Spleen (tissue), 11 donors: ENCODE measurements at regions not wholly inside any gene's neighbourhood (a gene's known extent, or its start where the extent isn't known, plus 50 kb on each side); places are given as distances from the start of the nearest gene placed in this dataset.
"Not testable (repeated sequence)": the region's sequence is repeated elsewhere in the genome, so short reads cannot be mapped to it uniquely, and the experiment has no call there.

Experiments used
- DNase-seq: peaks from one replicate; pipeline ENCODE4 v3.0.0-alpha.2; 2020
- H3K27ac ChIP-seq, 8 donors: fragments of 200-600 bp; sonication (generic) in 7 of 8; 1 replicate in 4 of 8; 2 replicates in 4 of 8; pipeline versions ENCODE4 v1.5.0 to v1.8.0; 2016 to 2021; ENCODE audit warnings: inconsistent platforms in 4 of 8, mild to moderate bottlenecking in 4 of 8, moderate library complexity in 1 of 8
- H3K27me3 ChIP-seq, 7 donors: fragments of 200-600 bp; sonication (generic) in 6 of 7; replicated peaks in 1 of 7; 1 replicate in 4 of 7; 2 replicates in 3 of 7; pipeline versions ENCODE4 v1.5.0 to v1.8.0; 2016 to 2021; ENCODE audit warnings: inconsistent platforms in 3 of 7, mild to moderate bottlenecking in 1 of 7
- H3K36me3 ChIP-seq, 6 donors: fragments of 200-600 bp; sonication (generic) in 5 of 6; 1 replicate in 4 of 6; 2 replicates in 2 of 6; pipeline versions ENCODE4 v1.5.0 to v1.8.0; 2016 to 2021; ENCODE audit warnings: inconsistent platforms in 2 of 6
- H3K4me1 ChIP-seq, 6 donors: fragments of 200-600 bp; sonication (generic) in 5 of 6; 1 replicate in 3 of 6; 2 replicates in 3 of 6; pipeline versions ENCODE4 v1.5.0 to v1.8.0; 2016 to 2021; ENCODE audit warnings: inconsistent platforms in 3 of 6
- H3K4me3 ChIP-seq, 8 donors: fragments of 200-600 bp; sonication (generic) in 7 of 8; 1 replicate in 4 of 8; 2 replicates in 4 of 8; pipeline versions ENCODE4 v1.5.0 to v1.8.0; 2016 to 2021; ENCODE audit warnings: inconsistent platforms in 4 of 8, mild to moderate bottlenecking in 4 of 8, moderate library complexity in 2 of 8
- H3K9me3 ChIP-seq, 8 donors: fragments of 200-600 bp; sonication (generic) in 7 of 8; 1 replicate in 4 of 8; 2 replicates in 4 of 8; pipeline versions ENCODE4 v1.5.0 to v1.8.0; 2016 to 2021; ENCODE audit warnings: inconsistent platforms in 4 of 8
- POLR2AphosphoS5 ChIP-seq, 3 donors: sonication (generic); formaldehyde crosslinking; IDR thresholded peaks; one replicate each; pipeline ENCODE4 v1.5.1; 2017; ENCODE audit warnings: antibody characterized with exemption in 3 of 3
- WGBS, 5 donors: extraction: QIAGEN DNeasy Blood & Tissue Kit in 3 of 5; methylation state at CpG; one replicate each; pipeline versions ENCODE4 v1.1.5 to v1.1.7; 2013 to 2018; 5-methylcytosine and 5-hydroxymethylcytosine counted together
- intact Hi-C: fragments of 100-400 bp; cut with DNase I; formaldehyde crosslinking; loops from one replicate; pipeline ENCODE4 v1.15.0; 2023; ENCODE audit warnings: low total_unique reads
- donor health status: healthy with polysubstance abuse.
- donor health status: DM: no; HTN: no; CAD: no; lungs with moderate emphysema.
- donor health status: DM: no; HTN: no; CAD: no.
- donor health status: Bipolar disorder and iron deficiency.
- donor health status: healthy.
- donor health status: DM: no; HTN: no; CAD: no.
- donor health status: DM: yes; HTN: yes; CAD: no.

DNA sequence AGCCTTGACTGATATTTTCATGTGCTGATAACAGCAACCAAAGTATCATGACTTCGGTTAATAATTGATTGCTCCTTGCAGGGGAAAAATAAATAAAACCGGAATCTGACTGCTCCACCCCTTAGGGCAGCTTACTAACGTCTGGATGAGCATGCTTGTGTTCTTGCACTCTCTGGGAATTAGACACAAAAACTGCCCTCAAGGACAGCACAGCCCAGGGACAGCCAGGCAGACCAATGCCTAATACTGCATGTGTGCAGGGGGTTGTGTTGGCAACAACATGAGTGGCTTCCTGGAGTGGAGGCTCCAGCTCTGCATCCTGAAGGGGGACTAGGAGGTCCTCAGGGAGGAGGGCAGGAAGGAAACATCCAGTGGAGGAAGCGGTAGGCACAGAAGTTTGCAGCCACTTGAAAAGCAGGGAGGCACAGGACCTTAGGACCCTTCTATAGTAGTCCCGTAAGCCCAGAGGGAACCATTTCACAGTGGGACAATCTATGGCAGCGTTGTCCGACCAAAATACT lies 205.4 kb upstream of the IRF2BP2 start:
- DNase-seq, intact Hi-C loops: not testable (repeated sequence)

GRCh38 chr1:234814235-234814634 lies 204.3 kb upstream of the IRF2BP2 start:
- H3K4me3 ChIP-seq, H3K4me1 ChIP-seq, H3K9me3 ChIP-seq, DNase-seq, H3K27ac ChIP-seq, H3K36me3 ChIP-seq, intact Hi-C loops, H3K27me3 ChIP-seq: not testable (repeated sequence)
- 94 to 100% (median 98%) methylated on average over 2 to 3 of the region's 7 CpGs for WGBS, 5 donors

More for the DNA sequence above, 205.4 kb upstream of the IRF2BP2 start:
- peak in 1 of 3 donors; percentile 37 for TF ChIP-seq POLR2AphosphoS5 (IDR thresholded peaks at IDR 0.05)
- H3K9me3 ChIP-seq, H3K36me3 ChIP-seq, H3K4me1 ChIP-seq, H3K27me3 ChIP-seq, H3K4me3 ChIP-seq: not testable (repeated sequence)
- 60 to 75% (median 67%) methylated on average over 6 of the region's 7 CpGs for WGBS, 5 donors
- peak overlapping the region in 1 of 8 donors; percentile 30 for H3K27ac ChIP-seq

DNA sequence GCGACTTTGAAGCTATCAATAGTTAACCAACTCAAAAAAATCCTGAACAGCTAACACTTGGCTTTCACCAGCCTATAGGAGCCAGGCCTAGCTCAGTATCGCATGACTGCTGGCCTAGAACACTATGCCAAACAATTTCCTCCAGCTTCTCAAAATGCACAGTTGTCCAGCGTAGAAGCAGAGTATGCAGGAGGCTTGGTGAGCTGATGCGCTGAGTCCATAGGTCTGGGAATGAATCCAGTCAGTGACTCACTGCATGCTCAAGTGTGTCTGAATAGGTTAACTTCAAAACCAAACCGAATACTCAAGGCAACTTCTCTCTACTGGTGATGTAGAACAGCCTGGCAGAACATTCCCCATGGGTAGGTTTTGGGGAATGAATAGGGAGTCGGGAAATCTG lies 201.8 kb upstream of the IRF2BP2 start:
- H3K9me3 ChIP-seq, intact Hi-C loops, H3K27me3 ChIP-seq, H3K4me1 ChIP-seq, H3K4me3 ChIP-seq, DNase-seq, H3K36me3 ChIP-seq, H3K27ac ChIP-seq: not testable (repeated sequence)
- WGBS, 5 donors, result 81 to 96% (median 94%) methylated on average over 5 to 6 of the region's 6 CpGs

- H3K4me1 ChIP-seq, DNase-seq, H3K27me3 ChIP-seq, H3K9me3 ChIP-seq, H3K4me3 ChIP-seq, intact Hi-C loops, H3K27ac ChIP-seq, H3K36me3 ChIP-seq: not testable (repeated sequence)
- 39 to 69% (median 56%) methylated on average over 3 to 4 of the region's 4 CpGs for WGBS, 5 donors
Measured at GRCh38 chr1:234810726-234811125, 200.7 kb upstream of the IRF2BP2 start.

DNA sequence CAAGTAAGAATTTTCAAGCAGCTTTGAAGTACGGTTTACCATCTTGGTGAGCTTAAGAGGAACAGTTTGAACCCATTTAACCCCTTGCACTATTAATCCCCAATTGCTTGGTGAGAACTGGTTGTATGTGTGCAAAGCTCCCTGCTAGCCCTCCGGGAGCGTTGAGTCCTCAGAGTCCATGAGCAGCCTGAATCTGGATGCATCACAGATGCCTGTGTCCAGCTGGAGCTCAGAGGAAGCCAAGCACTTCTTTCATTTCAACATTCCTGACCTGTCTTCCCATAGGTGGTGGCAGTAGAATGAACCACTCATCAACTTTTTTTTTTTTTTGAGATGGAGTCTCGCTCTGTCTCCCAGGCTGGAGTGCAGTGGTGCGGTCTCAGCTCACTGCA lies 199.9 kb upstream of the IRF2BP2 start:
- H3K36me3 ChIP-seq, H3K4me1 ChIP-seq, DNase-seq, H3K9me3 ChIP-seq, intact Hi-C loops, H3K4me3 ChIP-seq, H3K27me3 ChIP-seq: not testable (repeated sequence)
- 86 to 97% (median 91%) methylated on average over 1 to 5 of the region's 5 CpGs for WGBS, 5 donors
- peak overlapping the region in 2 of 8 donors; percentile 30 to 31 for H3K27ac ChIP-seq

DNA sequence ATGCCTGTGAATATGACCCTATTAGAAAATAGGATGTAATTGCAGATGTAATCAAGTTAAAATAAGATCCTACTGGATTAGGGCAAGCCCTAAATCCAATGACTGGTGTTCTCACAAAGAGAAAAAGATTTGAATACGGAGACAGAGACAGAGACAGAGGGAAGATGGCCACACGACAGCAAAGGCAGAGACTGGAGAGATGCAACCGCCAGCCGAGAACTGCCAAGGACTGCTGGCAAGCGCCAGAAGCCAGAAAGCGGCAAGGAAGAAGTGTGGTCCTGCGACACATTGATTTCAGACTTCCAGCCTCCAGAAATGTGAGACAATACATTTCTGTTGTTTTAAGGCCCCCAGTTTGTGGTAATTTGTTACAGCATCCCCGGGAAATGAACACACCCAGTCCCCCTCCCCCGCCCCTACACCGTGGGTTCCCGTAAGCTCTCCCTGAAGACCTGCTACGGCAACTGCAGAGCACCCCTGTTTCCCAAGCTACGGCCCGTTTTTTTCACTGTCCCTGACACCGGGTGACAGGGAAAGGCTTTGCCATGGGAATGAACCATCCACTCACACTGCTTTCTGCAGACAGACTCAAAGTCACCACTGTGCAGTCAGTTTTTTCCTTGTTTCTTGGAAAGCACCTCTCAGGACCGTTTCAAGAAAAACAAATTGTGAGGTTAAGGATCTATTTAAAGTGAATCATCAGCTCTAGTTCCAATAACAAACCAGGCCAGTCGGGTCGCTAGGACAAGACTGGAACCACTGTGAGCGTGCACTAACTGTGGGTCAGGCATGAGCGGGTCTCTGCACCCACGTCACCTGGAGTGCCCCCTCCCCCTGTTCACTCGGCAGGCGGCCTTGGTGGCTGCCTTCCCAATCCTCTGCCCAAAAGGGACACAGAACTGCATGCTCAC lies 199.2 kb upstream of the IRF2BP2 start:
- H3K9me3 ChIP-seq, H3K4me3 ChIP-seq, H3K36me3 ChIP-seq, H3K27me3 ChIP-seq, H3K4me1 ChIP-seq, intact Hi-C loops, DNase-seq: not testable (repeated sequence)
- peak overlapping the region in 2 of 8 donors; percentile 30 to 31 for H3K27ac ChIP-seq
- 63 to 77% (median 68%) methylated on average over 12 to 15 of the region's 23 CpGs for WGBS, 5 donors

DNA sequence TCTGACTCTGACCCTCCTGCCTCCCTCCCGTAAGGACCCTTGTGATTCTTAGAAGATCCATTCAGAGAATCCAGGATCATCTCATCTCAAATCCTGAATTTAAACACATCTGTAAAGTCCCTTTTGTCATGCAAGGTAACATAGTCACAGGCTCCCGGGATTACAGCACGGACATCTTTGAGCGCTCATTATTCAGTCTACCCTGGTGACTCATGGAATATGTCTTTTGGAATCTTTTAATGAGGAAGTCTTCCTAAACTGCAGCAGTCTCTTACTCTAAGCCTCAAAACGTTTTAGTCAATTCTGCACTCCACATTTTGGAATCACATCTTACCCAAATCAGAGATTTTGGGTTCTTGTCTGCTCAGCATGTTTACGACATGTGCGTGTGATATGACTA lies 198.5 kb upstream of the IRF2BP2 start:
- H3K4me1 ChIP-seq, H3K27ac ChIP-seq, H3K4me3 ChIP-seq, DNase-seq, H3K36me3 ChIP-seq, H3K27me3 ChIP-seq, intact Hi-C loops, H3K9me3 ChIP-seq: not testable (repeated sequence)
- WGBS, 5 donors, result 48 to 82% (median 61%) methylated on average over 3 to 4 of the region's 7 CpGs

DNA sequence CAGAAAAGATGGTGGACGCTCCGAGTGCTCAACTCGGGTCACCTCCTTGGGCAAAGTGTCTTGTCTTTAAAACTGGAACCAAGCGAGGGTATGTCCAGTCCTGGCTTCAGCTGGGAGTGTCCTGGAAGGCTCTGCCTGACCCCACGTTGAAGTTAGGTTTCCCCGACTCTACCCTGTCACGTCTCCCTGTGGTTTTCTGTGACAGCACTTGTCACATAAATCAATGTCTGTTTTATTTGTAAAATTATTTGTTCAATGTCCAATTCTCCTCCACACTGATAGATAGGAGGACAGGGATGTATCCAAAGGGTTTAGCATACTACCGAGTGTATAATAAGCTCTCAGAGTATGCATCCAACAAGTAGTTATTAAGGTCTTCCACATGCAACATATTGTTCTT lies 197.7 kb upstream of the IRF2BP2 start:
- intact Hi-C loops, H3K27me3 ChIP-seq, DNase-seq, H3K4me3 ChIP-seq, H3K9me3 ChIP-seq, H3K27ac ChIP-seq, H3K36me3 ChIP-seq, H3K4me1 ChIP-seq: not testable (repeated sequence)
- 72 to 85% (median 75%) methylated on average over 3 to 4 of the region's 8 CpGs for WGBS, 5 donors

DNA sequence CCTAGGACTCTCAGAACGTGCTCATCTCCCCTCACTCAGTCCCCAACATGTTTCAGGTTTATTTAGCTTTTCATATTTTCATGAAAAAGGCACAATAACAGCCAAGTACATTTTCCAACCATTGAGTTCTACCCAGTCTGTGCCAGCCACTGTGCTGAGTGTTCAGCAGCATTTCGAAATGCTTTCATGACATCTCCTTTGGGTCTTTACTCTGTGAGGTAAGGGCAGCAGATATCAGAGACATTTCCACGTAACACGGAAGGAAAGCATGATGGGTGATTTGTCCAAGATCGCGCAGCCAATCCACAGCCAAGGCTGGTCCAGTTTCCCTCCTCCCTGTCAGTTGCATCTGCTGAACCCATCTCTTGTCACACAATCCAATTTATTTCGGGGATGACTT lies 192.6 kb upstream of the IRF2BP2 start:
- intact Hi-C loops, H3K9me3 ChIP-seq, H3K4me1 ChIP-seq, H3K36me3 ChIP-seq, H3K27me3 ChIP-seq, DNase-seq, H3K4me3 ChIP-seq, H3K27ac ChIP-seq: not testable (repeated sequence)
- WGBS, 5 donors, result 79 to 91% (median 82%) methylated on average over 7 of the region's 7 CpGs

DNA sequence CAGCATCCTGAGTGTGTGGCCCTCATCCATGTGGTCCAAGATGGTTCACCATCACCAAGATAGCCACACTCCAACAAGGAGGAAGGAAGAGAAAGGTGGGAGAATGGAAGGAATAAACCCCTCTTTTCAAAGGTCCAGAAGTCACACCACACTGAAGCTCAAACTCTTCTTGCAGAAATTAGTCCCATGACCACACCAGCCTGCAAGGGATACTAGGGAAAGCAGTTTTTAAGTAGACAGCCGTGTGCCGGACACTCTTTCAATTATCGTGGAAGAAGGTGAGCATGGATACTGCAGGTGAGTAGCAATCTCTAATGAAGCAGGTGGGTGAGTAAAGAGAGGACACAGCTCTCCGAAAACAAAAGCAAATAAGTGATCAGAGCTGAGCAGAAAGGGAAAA lies 191.7 kb upstream of the IRF2BP2 start:
- DNase-seq, H3K4me1 ChIP-seq, H3K36me3 ChIP-seq, H3K9me3 ChIP-seq, H3K27me3 ChIP-seq, H3K27ac ChIP-seq, intact Hi-C loops, H3K4me3 ChIP-seq: not testable (repeated sequence)
- 86 to 99% (median 89%) methylated on average over 4 of the region's 4 CpGs for WGBS, 5 donors

DNA sequence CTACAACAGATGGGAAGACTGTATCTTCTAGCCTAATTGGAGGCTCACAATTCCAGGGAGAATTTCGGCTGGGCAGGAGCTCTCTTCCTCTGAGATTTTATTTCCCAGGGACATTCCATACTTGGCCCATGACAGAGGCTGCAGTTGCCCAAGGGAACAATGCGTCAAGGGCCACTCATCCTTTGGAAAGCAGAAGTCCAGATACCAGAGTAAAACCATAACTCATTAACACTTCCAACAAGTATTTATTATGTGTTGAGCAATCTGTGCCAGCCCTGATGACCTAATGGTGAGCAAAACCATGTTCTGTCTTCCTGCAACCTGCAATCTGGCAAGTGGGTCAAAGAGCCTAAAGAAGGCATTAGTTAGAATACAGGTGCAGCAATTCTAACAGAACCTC lies 191.2 kb upstream of the IRF2BP2 start:
- H3K9me3 ChIP-seq, intact Hi-C loops, H3K4me1 ChIP-seq, DNase-seq, H3K27ac ChIP-seq, H3K36me3 ChIP-seq, H3K27me3 ChIP-seq, H3K4me3 ChIP-seq: not testable (repeated sequence)
- WGBS, 5 donors, result no CpG with 5 or more reads among the region's 2 CpGs
